ENCODE measurements at regions not wholly inside any gene's neighbourhood (a gene's known extent, or its start where the extent isn't known, plus 50 kb on each side); places are given as distances from the start of the nearest gene placed in this dataset.

- TF ChIP-seq REST (IDR thresholded peaks at IDR 0.05; ENCODE audit: unreplicated experiment) (no peak), EZH2phosphoT487 (IDR thresholded peaks at IDR 0.05; ENCODE audit: unreplicated experiment) (no peak), CTCF (conservative IDR thresholded peaks at IDR 0.05; ENCODE audit: low read depth in 2 of 2) (no peak), EZH2 (IDR thresholded peaks at IDR 0.05; ENCODE audit: low read depth, unreplicated experiment) (no peak), NANOG (IDR thresholded peaks at IDR 0.05; ENCODE audit: borderline replicate concordance) (no peak), POLR2AphosphoS5 (IDR thresholded peaks at IDR 0.05; ENCODE audit: low read depth) (no peak), JUNB (IDR thresholded peaks at IDR 0.05; ENCODE audit: unreplicated experiment) (no peak), CREB1 (CRISPR knock-in tag; IDR thresholded peaks at IDR 0.05; ENCODE audit: low read depth) (no peak), ZNF462 (CRISPR knock-in tag; IDR thresholded peaks at IDR 0.05) (no peak), ZNF114 (CRISPR knock-in tag; IDR thresholded peaks at IDR 0.05) (no peak), STAT1 (IDR thresholded peaks at IDR 0.05; ENCODE audit: unreplicated experiment) (no peak)
Measured at GRCh38 chr2:133756833-133757232, 188.6 kb upstream of the NCKAP5 start.

Data from GM23338 (cell line).